CD4-positive, alpha-beta T cell treated with Interleukin-15 for 4 hours (primary cell): ENCODE measurements at regions not wholly inside any gene's neighbourhood (a gene's known extent, or its start where the extent isn't known, plus 50 kb on each side); places are given as distances from the start of the nearest gene placed in this dataset.

Experiments
- DNase-seq: peaks from one replicate; pipeline ENCODE4 v3.0.0-alpha.2; 2020; ENCODE audit warnings: low spot score

GRCh38 chr11:123303924-123304323, 108.9 kb upstream of the CLMP start:
- no peak for DNase-seq

DNA sequence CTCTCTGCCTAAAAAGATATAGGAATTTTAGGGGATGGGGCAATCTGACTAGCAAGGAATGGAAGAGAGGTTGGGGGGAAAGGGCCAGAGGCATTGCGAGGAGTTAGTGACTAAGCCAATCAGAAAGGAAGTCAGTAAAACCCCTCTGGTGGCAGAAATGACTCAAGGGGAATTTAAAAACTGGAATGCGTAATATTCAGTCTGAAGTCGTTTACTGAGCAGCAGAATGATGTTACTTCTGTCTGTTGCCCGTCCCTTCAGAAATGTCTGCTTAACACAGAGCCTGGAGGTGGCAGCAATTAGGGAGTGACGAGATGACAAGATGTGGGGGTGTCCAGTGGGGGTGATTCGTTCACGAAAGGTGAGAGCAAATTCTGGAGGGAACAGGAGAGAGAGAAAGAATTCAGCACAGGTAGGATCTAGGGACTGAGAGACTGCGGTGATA, 107.7 kb upstream of the CLMP start:
- peak; percentile 43 for DNase-seq

DNA sequence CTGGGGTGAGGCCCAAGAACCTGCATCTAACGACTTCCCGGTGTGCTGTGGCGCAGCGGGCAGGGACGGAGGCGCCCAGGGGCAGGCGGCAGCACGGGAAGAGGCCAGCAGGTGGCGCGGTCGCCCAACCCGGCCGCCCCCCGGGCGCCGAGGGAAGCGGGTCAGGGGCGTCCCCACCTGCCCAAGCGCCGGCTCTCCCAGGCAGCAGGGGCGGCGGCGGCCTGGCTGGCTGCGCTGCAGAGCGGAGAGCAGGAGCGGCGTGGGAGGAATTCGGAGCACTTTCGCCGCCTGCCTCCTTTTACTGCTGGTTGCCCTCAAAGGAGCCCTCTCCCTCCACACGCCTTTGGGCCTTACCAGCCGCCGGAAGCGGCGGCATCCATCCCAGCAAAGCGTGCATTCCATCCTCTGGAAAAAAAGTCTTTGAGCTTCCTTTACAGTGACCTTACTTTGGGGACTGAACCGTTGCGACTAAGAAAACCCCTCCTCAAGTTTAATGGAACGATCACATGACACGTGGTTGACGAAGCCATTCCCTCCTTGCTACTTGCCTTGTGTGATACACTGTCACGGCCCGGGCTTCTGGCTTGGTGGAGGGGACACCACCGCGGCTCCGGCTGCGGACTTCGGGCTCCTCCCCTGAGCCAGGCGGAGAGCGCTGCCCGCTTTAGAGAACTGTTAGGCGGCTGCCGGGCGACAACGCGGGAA, 106.8 kb upstream of the CLMP start:
- DNase-seq = peak; percentile 60

- DNase-seq = no peak
These were observed 106.1 kb upstream of the CLMP start for GRCh38 chr11:123301013-123301591.

- DNase-seq = no peak
These were observed 104.7 kb upstream of the CLMP start for GRCh38 chr11:123299721-123300120.

- no peak for DNase-seq
These were observed 103.7 kb upstream of the CLMP start for GRCh38 chr11:123298488-123299447.

DNA sequence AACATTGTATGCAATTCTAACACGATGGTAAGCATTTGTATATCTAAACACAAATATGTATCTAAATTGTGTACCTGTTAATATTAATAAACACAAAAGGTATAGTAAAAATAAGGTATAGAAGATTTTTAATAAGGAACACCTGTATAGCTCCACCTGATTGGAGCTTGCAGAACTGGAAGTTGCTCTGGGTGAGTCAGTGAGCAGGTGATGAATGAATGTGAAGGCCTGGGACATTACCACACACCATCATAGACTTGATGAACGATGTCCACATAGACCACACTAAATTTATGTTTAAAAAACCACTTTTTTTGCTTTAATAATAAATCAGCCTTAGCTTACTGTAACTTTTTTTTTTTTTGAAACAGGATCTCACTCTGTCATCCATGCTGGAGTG, 97.6 kb upstream of the CLMP start:
- no peak for DNase-seq

- DNase-seq = no peak
These were observed 96.3 kb upstream of the CLMP start for GRCh38 chr11:123291201-123291869.

DNA sequence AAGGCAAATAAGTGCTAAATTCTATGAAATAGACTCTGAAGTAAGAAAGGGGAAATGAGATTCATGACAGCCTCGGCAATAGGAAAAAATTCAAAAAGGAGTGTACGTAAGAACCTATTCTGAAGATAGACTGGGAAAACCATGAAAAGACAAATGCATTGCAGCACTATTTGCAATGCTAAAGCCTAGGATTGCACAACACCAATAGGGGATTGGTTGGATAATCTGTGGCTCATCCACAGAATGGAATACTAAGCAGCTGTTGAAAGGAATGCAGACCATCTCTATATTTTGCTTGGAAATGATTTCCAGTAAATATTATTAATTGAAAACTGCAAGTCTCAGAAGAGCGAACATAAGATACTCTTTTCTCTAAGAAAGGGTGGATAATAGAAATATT, 91.7 kb upstream of the CLMP start:
- no peak for DNase-seq

GRCh38 chr11:123286255-123286654, 91.2 kb upstream of the CLMP start:
- DNase-seq = no peak

DNA sequence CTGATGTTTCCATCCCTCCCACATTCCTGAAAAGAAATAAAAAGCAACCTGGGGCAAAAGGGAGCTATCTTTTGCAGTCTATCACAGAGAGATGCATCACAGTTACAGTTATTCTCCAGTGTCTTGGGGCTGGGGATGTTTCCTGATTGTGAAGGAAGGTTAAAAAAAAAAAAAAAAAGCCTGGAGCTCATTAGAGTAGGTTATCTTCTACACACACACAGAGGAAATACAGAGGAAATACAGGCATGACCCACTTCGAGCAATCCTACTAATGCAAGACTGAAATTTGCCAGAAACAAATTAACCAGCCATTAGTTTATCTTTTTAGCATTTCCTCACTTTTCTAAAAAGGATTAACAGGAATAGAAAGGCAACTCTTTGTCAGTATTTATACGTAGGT, 89.4 kb upstream of the CLMP start:
- no peak for DNase-seq

DNA sequence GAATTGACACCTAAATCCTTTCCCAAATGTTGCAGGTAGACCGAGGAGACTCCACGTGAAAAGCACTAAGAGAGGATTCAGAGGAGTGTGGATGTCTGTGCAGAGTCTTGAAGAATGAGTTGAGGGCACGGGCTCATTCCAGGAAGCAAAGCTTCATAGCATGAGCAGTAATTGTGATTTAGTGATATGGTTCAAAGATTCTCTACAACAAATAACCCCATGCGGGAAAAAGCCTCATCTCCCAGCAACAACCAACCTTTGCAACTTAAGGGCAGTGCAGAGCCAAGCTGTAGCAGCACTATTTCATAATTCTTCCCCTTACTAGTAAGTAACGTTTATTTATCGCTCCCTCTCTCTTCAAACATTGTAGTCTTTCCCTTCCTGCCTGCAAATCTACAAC, 87.5 kb upstream of the CLMP start:
- DNase-seq = no peak

GRCh38 chr11:123273616-123274015, 78.6 kb upstream of the CLMP start:
- no peak for DNase-seq

GRCh38 chr11:123272565-123272964, 77.5 kb upstream of the CLMP start:
- DNase-seq = no peak

- no peak for DNase-seq
These were observed 73.1 kb upstream of the CLMP start for GRCh38 chr11:123268156-123268555.

DNA sequence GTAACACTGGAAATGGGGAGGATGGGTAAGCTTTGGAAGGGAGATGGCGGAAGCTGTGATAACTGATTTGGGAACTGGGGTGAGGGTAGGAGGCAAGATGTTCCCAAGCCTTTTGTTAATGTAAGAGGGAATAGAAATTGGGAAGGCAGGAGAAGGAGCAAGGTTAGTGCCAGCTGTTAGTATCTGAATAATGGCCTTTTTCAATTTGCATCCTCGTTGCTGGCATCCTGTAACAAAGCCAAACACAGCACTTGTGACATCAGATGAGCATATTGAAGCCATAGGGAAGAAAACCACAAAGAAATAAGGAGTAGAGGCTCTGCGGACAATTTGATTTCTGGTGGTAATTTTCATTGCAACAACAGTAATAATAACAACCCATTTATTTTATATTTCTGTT, 70.9 kb upstream of the CLMP start:
- no peak for DNase-seq

DNA sequence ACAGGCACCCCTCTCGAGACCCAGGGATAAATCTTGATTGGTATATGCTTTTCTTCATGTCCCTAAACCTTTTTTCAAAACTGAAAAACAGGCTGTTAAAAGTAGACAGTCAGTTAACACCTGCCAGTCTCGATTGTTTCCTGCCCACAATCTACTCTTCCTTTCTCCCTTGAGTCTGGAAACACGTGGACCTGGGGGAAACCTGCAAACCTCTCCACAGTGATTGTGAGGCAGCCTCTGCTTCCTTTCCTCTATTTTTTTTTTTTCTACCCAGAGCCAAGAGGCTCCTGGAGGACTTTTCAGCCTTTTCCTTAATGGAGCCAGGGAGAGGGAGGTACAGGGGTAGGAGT, 69.4 kb upstream of the CLMP start:
- no peak for DNase-seq

GRCh38 chr11:123261345-123262106, 66.5 kb upstream of the CLMP start:
- peak; percentile 53 for DNase-seq

- DNase-seq = no peak
These were observed 65.6 kb upstream of the CLMP start for GRCh38 chr11:123260511-123261211.

GRCh38 chr11:123258877-123259276, 63.8 kb upstream of the CLMP start:
- no peak for DNase-seq

DNA sequence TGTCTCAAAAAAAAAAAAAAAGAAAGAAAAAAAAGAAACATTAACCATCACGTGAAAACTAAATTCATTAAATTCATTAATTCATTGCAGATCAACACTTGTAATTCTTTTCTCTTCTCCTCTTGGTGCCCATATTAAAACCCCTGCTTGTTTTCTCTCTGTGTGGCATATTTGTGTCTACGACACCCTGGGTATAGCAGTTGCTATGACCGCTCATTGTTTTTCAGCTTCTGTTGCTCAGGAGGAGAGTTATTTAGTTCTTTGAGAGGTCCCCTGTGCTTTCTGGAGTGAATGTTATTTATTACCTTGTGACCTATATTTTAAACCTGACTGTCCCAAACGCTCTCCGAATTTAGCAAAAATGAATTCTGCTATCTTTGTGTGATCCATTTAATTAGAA, 62.3 kb upstream of the CLMP start:
- no peak for DNase-seq
